ENCODE measurements at regions not wholly inside any gene's neighbourhood (a gene's known extent, or its start where the extent isn't known, plus 50 kb on each side); places are given as distances from the start of the nearest gene placed in this dataset.
"Not testable (repeated sequence)": the region's sequence is repeated elsewhere in the genome, so short reads cannot be mapped to it uniquely, and the experiment has no call there.

DNA sequence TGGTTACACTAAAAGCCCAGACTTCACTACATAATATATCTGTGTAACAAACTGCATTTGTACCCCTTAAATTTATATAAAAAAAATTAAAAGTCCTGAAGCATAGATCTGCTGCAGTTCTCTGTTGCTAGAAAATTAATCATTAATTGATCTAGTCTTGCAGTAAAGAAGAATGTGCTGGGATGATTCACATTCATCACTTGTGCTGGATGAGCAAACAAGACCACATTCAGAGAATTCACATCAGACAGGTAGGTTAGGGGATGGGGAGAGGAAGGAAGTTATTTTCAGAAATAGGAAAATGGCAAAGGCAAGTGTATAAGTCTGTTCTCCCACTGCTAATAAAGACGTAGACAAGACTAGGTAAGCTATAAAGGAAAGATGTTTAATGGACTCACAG is 1019.0 kb downstream of the KCNMA1 start:
- no peaks in the 10 kb centered on the region for H3K9me3 ChIP-seq
- H3K36me3 ChIP-seq (replicated peaks in 1 of 2; ENCODE audit: insufficient read depth in 1 of 2, low read depth in 2 of 2) = no peaks in the 10 kb centered on the region
- no peak overlapping the region for H3K4me3 ChIP-seq
- ATAC-seq (no peak), DNase-seq (no peak)
- WGBS, 2 donors = 82 to 84% methylated on average over 1 of the region's 1 CpG
- no peaks in the 10 kb centered on the region for H3K27me3 ChIP-seq
- TF ChIP-seq POLR2A (IDR thresholded peaks at IDR 0.05) = no peak
- TF ChIP-seq, protein P1, sequence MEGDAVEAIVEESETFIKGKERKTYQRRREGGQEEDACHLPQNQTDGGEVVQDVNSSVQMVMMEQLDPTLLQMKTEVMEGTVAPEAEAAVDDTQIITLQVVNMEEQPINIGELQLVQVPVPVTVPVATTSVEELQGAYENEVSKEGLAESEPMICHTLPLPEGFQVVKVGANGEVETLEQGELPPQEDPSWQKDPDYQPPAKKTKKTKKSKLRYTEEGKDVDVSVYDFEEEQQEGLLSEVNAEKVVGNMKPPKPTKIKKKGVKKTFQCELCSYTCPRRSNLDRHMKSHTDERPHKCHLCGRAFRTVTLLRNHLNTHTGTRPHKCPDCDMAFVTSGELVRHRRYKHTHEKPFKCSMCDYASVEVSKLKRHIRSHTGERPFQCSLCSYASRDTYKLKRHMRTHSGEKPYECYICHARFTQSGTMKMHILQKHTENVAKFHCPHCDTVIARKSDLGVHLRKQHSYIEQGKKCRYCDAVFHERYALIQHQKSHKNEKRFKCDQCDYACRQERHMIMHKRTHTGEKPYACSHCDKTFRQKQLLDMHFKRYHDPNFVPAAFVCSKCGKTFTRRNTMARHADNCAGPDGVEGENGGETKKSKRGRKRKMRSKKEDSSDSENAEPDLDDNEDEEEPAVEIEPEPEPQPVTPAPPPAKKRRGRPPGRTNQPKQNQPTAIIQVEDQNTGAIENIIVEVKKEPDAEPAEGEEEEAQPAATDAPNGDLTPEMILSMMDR (IDR thresholded peaks at IDR 0.05) = no peak
- intact Hi-C loops (cut with DNase I) = no loop called here
- H3K27ac ChIP-seq = no peak overlapping the region
- no peaks in the 10 kb centered on the region for H3K4me1 ChIP-seq

DNA sequence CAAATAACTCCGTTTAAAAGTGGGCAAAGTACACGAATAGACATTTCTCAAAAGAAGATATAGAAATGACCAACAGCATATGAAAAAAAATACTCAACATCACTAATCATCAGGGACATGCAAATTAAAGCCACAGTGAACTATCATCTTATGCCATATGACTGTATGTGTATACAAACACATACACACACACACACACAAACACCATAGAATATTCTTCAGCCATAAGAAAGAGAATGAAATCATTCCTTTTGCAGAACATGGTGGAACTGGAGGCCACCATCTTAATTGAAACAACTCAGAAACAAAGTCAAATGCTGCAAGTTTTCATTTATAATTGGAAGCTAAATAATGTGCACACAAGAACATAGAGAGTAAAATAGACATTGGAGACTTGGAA is 1019.4 kb downstream of the KCNMA1 start:
- TF ChIP-seq POLR2A (IDR thresholded peaks at IDR 0.05) = no peak
- TF ChIP-seq, protein P1 (IDR thresholded peaks at IDR 0.05) = no peak
- 67 to 71% methylated on average over 2 of the region's 2 CpGs for WGBS, 2 donors
- Histone ChIP-seq H3K36me3 (replicated peaks in 1 of 2; ENCODE audit: insufficient read depth in 1 of 2, low read depth in 2 of 2) (no peaks in the 10 kb centered on the region), H3K4me3 (no peak overlapping the region), H3K27me3 (no peaks in the 10 kb centered on the region), H3K4me1 (no peaks in the 10 kb centered on the region), H3K27ac (no peak overlapping the region), H3K9me3 (no peaks in the 10 kb centered on the region)
- intact Hi-C loops (cut with DNase I) = no loop called here
- ATAC-seq (no peak), DNase-seq (no peak)

DNA sequence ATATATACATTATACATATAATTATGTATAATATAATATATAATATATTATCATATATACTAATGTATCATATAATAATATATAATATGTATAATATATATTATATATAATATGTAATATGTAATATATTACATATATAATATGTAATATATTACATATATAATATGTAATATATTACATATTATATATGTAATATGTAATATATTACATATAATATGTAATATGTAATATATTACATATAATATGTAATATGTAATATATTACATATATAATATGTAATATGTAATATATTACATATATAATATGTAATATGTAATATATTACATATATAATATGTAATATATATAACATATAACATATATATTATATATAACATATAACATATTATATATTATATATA is 1020.9 kb downstream of the KCNMA1 start:
- H3K4me3 ChIP-seq; H3K36me3 ChIP-seq (replicated peaks in 1 of 2; ENCODE audit: insufficient read depth in 1 of 2, low read depth in 2 of 2); DNase-seq; H3K27me3 ChIP-seq; H3K4me1 ChIP-seq; intact Hi-C loops (cut with DNase I); H3K9me3 ChIP-seq; ATAC-seq; H3K27ac ChIP-seq: not testable (repeated sequence)

DNA sequence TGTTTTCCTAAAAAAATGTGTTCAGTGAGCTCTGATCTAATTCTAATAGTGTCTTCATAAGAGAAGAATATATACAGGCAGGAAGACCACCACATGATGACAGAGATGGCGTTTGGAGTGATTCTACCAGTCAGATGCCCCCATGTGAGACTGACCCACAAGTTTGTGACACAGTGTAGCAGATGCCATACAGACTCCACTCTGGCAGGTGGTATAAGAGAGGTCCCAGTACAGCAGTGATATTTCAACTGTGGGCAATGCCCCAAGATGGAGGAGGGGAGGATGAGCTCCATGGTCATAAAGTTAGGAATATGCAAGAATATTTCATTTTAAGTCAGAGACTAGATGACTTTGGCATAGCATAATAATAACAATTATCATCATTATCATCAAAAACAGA is 1022.6 kb downstream of the KCNMA1 start:
- no peaks in the 10 kb centered on the region for H3K36me3 ChIP-seq (replicated peaks in 1 of 2; ENCODE audit: insufficient read depth in 1 of 2, low read depth in 2 of 2)
- intact Hi-C loops (cut with DNase I) = no loop called here
- TF ChIP-seq POLR2A (IDR thresholded peaks at IDR 0.05) = no peak
- TF ChIP-seq, protein P1 (IDR thresholded peaks at IDR 0.05) = no peak
- no peak for DNase-seq
- H3K4me3 ChIP-seq = no peak overlapping the region
- H3K27me3 ChIP-seq = no peaks in the 10 kb centered on the region
- no peak overlapping the region for H3K27ac ChIP-seq
- no peak for ATAC-seq
- no peaks in the 10 kb centered on the region for H3K4me1 ChIP-seq
- 80 to 88% methylated on average over 1 of the region's 1 CpG for WGBS, 2 donors
- H3K9me3 ChIP-seq = no peaks in the 10 kb centered on the region

All from body of pancreas (tissue), 4 donors.